H1 (cell line): ENCODE measurements at regions not wholly inside any gene's neighbourhood (a gene's known extent, or its start where the extent isn't known, plus 50 kb on each side); places are given as distances from the start of the nearest gene placed in this dataset.
A peak's percentile ranks its signal among the peaks of the same experiment; 100 is the strongest.

Source experiments
- CTCF ChIA-PET: fragments of 300-600 bp; sonication (Branson Sonifier 250); formaldehyde crosslinking; loops from one replicate; lab custom pipeline; 2021; ENCODE audit not compliant: partially characterized antibody; lab: Charles Lee
- POLR2A ChIA-PET: fragments of 300-600 bp; sonication (Branson Sonifier 250); formaldehyde crosslinking; loops from one replicate; lab custom pipeline; 2021; ENCODE audit warnings: inconsistent platforms; ENCODE audit not compliant: partially characterized antibody; lab: Charles Lee
- DNase-seq, 2 experiments: peaks; one replicate each; pipeline versions ENCODE4 v3.0.0 to v3.0.0-alpha.2; 2010 to 2022; ENCODE audit warnings: low spot score in 2 of 2, low read depth in 1 of 2, mixed read lengths in 1 of 2
- FAIRE-seq: peaks from 2 replicates; lab custom pipeline; 2011; peaks lifted over from hg19 to GRCh38; lab: Jason Lieb, UNC
- H2AFZ ChIP-seq: 2 replicates; pipeline ENCODE4 v1.8.1; 2012; ENCODE audit warnings: low read length, inconsistent platforms
- H2AK5ac ChIP-seq: 2 replicates; pipeline ENCODE4 v1.6.1; 2013; ENCODE audit warnings: low read depth, low read length
- H2BK120ac ChIP-seq: replicated peaks from 2 replicates; pipeline ENCODE3; 2013; ENCODE audit warnings: low read depth, low read length, inconsistent platforms
- H2BK12ac ChIP-seq: 2 replicates; pipeline ENCODE4 v1.6.1; 2013; ENCODE audit warnings: low read depth, low read length
- H2BK15ac ChIP-seq: 2 replicates; pipeline ENCODE4 v1.6.1; 2013; ENCODE audit warnings: low read length
- H2BK20ac ChIP-seq: 2 replicates; pipeline ENCODE4 v1.6.1; 2013; ENCODE audit warnings: low read length
- H2BK5ac ChIP-seq: 2 replicates; pipeline ENCODE4 v1.6.1; 2013; ENCODE audit warnings: low read depth, low read length
- H3K14ac ChIP-seq: 2 replicates; pipeline ENCODE4 v1.6.1; 2013; ENCODE audit warnings: inconsistent platforms; ENCODE audit not compliant: insufficient read length
- H3K18ac ChIP-seq: 2 replicates; pipeline ENCODE4 v1.6.1; 2013; ENCODE audit warnings: low read length; ENCODE audit errors: extremely low read depth
- H3K23ac ChIP-seq: 2 replicates; pipeline ENCODE4 v1.6.1; 2013; ENCODE audit warnings: inconsistent platforms; ENCODE audit not compliant: insufficient read length
- H3K23me2 ChIP-seq: 2 replicates; pipeline ENCODE4 v1.6.1; 2013; ENCODE audit warnings: low read depth, low read length
- H3K27ac ChIP-seq: 2 replicates; pipeline ENCODE4 v1.6.1; 2011; ENCODE audit warnings: low read depth, low read length, inconsistent platforms
- H3K27me3 ChIP-seq, 4 experiments: replicated peaks in 1 of 4; 1 replicate in 1 of 4; 2 replicates in 3 of 4; pipeline versions ENCODE4 v1.6.1 to v1.8.1; 2011 to 2013; ENCODE audit warnings: low read length in 3 of 4, mild to moderate bottlenecking in 3 of 4, inconsistent platforms in 2 of 4, mixed read lengths in 2 of 4, moderate library complexity in 1 of 4; ENCODE audit not compliant: control insufficient read depth in 3 of 4, insufficient read depth in 3 of 4; ENCODE audit errors: extremely low read depth in 1 of 4
- H3K36me3 ChIP-seq, 4 experiments: 2 replicates each; pipeline versions ENCODE4 v1.6.1 to v1.8.1; 2011 to 2013; ENCODE audit warnings: mild to moderate bottlenecking in 4 of 4, low read length in 3 of 4, moderate library complexity in 2 of 4, control low read depth in 1 of 4, inconsistent platforms in 1 of 4; ENCODE audit not compliant: insufficient read depth in 4 of 4, control insufficient read depth in 2 of 4
- H3K4ac ChIP-seq: replicated peaks from 2 replicates; pipeline ENCODE3; 2013; ENCODE audit warnings: low read length, low read depth, mixed read lengths, inconsistent platforms; ENCODE audit not compliant: insufficient read length
- H3K4me1 ChIP-seq, 4 experiments: replicated peaks in 1 of 4; 1 replicate in 1 of 4; 2 replicates in 3 of 4; pipeline versions ENCODE4 v1.6.1 to v1.8.1; 2011 to 2013; ENCODE audit warnings: low read length in 3 of 4, inconsistent platforms in 2 of 4, mixed read lengths in 1 of 4; ENCODE audit not compliant: insufficient read depth in 4 of 4, control insufficient read depth in 3 of 4
- H3K4me2 ChIP-seq, 2 experiments: 2 replicates each; pipeline versions ENCODE4 v1.6.1 to v1.8.1; 2011 to 2013; ENCODE audit warnings: low read depth in 2 of 2, low read length in 2 of 2, control low read depth in 1 of 2, inconsistent platforms in 1 of 2, mild to moderate bottlenecking in 1 of 2; ENCODE audit not compliant: insufficient read depth in 1 of 2
- H3K4me3 ChIP-seq, 4 experiments: fragments of 200-600, 300-600 bp in 1 of 4; sonication (generic), shearing (Covaris generic), sonication (Bioruptor Twin) in 1 of 4; 2 replicates each; pipeline versions ENCODE4 v1.5.1 to v1.8.1; 2011 to 2016; ENCODE audit warnings: low read length in 4 of 4, low read depth in 3 of 4, control low read depth in 2 of 4, inconsistent platforms in 2 of 4, mild to moderate bottlenecking in 2 of 4, mixed read lengths in 1 of 4, moderate library complexity in 1 of 4; ENCODE audit not compliant: insufficient read depth in 2 of 4; ENCODE audit errors: extremely low read depth in 1 of 4
- H3K56ac ChIP-seq: replicated peaks from 2 replicates; pipeline ENCODE3; 2013; ENCODE audit warnings: low read depth, mild to moderate bottlenecking, mixed read lengths, low read length, inconsistent platforms; ENCODE audit not compliant: insufficient read length
- H3K79me1 ChIP-seq: 2 replicates; pipeline ENCODE4 v1.6.1; 2013; ENCODE audit warnings: low read depth, low read length, control low read depth
- H3K79me2 ChIP-seq, 2 experiments: 2 replicates each; pipeline versions ENCODE4 v1.6.1 to v1.8.1; 2012 to 2013; ENCODE audit warnings: low read length in 2 of 2, mild to moderate bottlenecking in 2 of 2, inconsistent platforms in 1 of 2; ENCODE audit not compliant: insufficient read depth in 2 of 2, control insufficient read depth in 1 of 2
- H3K9ac ChIP-seq, 4 experiments: replicated peaks in 1 of 4; 1 replicate in 1 of 4; 2 replicates in 3 of 4; pipeline versions ENCODE4 v1.6.1 to v1.8.1; 2011 to 2013; ENCODE audit warnings: low read depth in 3 of 4, low read length in 3 of 4, control low read depth in 2 of 4, mild to moderate bottlenecking in 2 of 4, moderate library complexity in 2 of 4, inconsistent platforms in 1 of 4; ENCODE audit errors: extremely low read depth in 1 of 4
- H3K9me3 ChIP-seq, 2 experiments: 2 replicates each; pipeline versions ENCODE4 v1.6.1 to v1.8.1; 2012 to 2013; ENCODE audit warnings: mild to moderate bottlenecking in 2 of 2, moderate library complexity in 2 of 2, control low read depth in 1 of 2, inconsistent platforms in 1 of 2, low read depth in 1 of 2, low read length in 1 of 2, mixed read lengths in 1 of 2; ENCODE audit not compliant: insufficient read depth in 2 of 2
- H4K20me1 ChIP-seq, 2 experiments: replicated peaks in 1 of 2; 2 replicates each; pipeline versions ENCODE3 to v1.8.1; 2011 to 2013; ENCODE audit warnings: inconsistent platforms in 2 of 2, low read length in 2 of 2, mild to moderate bottlenecking in 1 of 2; ENCODE audit not compliant: insufficient read depth in 2 of 2, control insufficient read depth in 1 of 2
- H4K5ac ChIP-seq: 2 replicates; pipeline ENCODE4 v1.6.1; 2013; ENCODE audit warnings: low read length, low read depth, mixed read lengths, inconsistent platforms; ENCODE audit not compliant: insufficient read length
- H4K8ac ChIP-seq: 2 replicates; pipeline ENCODE4 v1.8.0; 2013; ENCODE audit warnings: mild to moderate bottlenecking, moderate library complexity, low read length, inconsistent platforms; ENCODE audit not compliant: insufficient read depth; ENCODE audit errors: extremely low read depth
- H4K91ac ChIP-seq: replicated peaks from 2 replicates; pipeline ENCODE3; 2013; ENCODE audit warnings: low read length, mixed read lengths, inconsistent platforms; ENCODE audit not compliant: insufficient read length
- BRCA1 ChIP-seq: IDR thresholded peaks from 2 replicates; pipeline ENCODE4 v1.6.1; 2012; ENCODE audit warnings: low read depth, low read length, improper control_type of control experiment
- RFX5 ChIP-seq: IDR thresholded peaks from 2 replicates; pipeline ENCODE4 v1.6.1; 2011; ENCODE audit warnings: low read depth, low read length, improper control_type of control experiment, borderline replicate concordance
- WGBS, 2 experiments: shearing (Covaris generic) in 1 of 2; methylation state at CpG; one replicate each; pipeline versions ENCODE4 v1.1.6 to v1.1.7; 2013 to 2015; ENCODE audit warnings: low lambda C conversion rate in 2 of 2, mixed read lengths in 2 of 2, inconsistent platforms in 1 of 2, low coverage in 1 of 2, missing lambda C conversion rate in 1 of 2; ENCODE audit not compliant: insufficient replicate concordance in 2 of 2, insufficient coverage in 1 of 2, insufficient read length in 1 of 2; ENCODE audit errors: extremely low coverage in 1 of 2, missing lambda C conversion rate in 1 of 2; 5-methylcytosine and 5-hydroxymethylcytosine counted together

DNA sequence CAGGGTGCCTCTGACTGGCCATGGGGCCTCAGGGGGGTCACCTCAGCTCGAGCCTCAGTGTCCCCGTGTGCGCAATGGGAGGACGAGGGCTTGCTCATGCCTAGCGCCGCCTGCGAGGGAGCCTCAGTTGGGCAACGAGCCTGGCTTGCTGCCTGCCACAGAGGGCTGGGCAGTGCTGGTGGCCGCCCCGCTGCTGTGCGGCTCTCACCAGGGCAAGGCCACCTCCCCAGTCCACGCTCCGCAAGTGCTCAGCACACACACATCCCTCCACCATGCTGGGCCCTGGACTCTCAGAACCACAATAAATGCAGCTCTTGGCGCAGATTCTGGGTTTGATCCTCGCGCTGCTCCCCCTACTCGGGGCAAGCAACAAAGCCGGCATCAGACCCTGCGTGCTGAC lies 76.2 kb downstream of the ENGASE start:
- Histone ChIP-seq H4K20me1 (peaks cover 0 to 4% of the 10 kb centered on the region in 2 experiments), H3K9ac (no peak overlapping the region), H2BK12ac (peak overlapping the region; percentile 39; the same call in 1 of the 2 replicates), H2BK20ac (no peak overlapping the region), H3K36me3 (no peaks in the 10 kb centered on the region), H3K79me1 (0 out of 2 replicates have a peak, but pooled peaks cover 2% of the 10 kb centered on the region), H3K4me3 (no peak overlapping the region), H3K23ac (no peak overlapping the region), H3K14ac (no peak overlapping the region), H3K27ac (no peak overlapping the region), H3K56ac (no peak overlapping the region), H3K4me1 (peaks cover 0 to 23% (median 13%) of the 10 kb centered on the region in 4 experiments; a peak in 5 of 7 replicates), H2BK5ac (no peak overlapping the region), H4K5ac (no peak overlapping the region), H3K4ac (no peak overlapping the region), H3K9me3 (no peaks in the 10 kb centered on the region), H4K8ac (no peak overlapping the region; the same call in 1 of the 2 replicates), H3K23me2 (no peaks in the 10 kb centered on the region), H3K27me3 (no peaks in the 10 kb centered on the region; a peak in 1 of 7 replicates), H2BK15ac (0 out of 2 replicates have a peak overlapping the region, but pooled peaks have one; percentile 29), H3K79me2 (no peaks in the 10 kb centered on the region), H2BK120ac (no peak overlapping the region), H4K91ac (peak overlapping the region; percentile 93), H2AFZ (no peak overlapping the region), H3K18ac (no peak overlapping the region), H2AK5ac (0 out of 2 replicates have a peak overlapping the region, but pooled peaks have one; percentile 90), H3K4me2 (no peak overlapping the region)
- WGBS, 2 experiments, result 86% methylated on average over 19 of the region's 19 CpGs; no CpG with 5 or more reads in 1 of the 2 experiments
- CTCF ChIA-PET, result interaction anchor here (0.9 to 1.2 kb wide), 3 partner anchors 8 to 63 kb away, joined by 3 read pairs; no protein-coding TSS in a partner anchor
- DNase-seq (no peak), FAIRE-seq (no peak)
- POLR2A ChIA-PET, result interaction anchor here (1.6 kb wide), 1 partner anchor 9 kb away, joined by 4 read pairs; no protein-coding TSS in a partner anchor
- TF ChIP-seq RFX5 (no peak), BRCA1 (no peak)
